ENCODE measurements at regions not wholly inside any gene's neighbourhood (a gene's known extent, or its start where the extent isn't known, plus 50 kb on each side); places are given as distances from the start of the nearest gene placed in this dataset.

DNA sequence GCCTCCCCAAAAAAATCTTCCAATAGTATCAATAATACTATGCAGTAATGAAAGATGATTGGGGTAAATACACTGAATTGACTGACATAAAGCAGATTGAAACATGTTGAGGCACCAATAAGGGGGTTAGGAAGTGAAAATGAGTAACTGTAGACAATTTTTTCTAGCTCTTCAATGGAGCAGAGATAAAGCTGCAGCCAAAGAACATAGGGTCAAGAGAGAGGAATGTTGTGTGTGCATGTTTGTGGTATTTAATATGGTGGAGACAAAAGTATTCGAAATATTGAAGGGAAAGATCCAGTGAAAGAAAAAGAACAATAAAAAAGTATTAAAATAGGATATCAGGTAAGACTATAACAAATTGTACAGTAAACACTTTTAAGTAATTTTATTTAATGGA lies 450.0 kb upstream of the CCDC179 start:
- TF ChIP-seq, protein P1, sequence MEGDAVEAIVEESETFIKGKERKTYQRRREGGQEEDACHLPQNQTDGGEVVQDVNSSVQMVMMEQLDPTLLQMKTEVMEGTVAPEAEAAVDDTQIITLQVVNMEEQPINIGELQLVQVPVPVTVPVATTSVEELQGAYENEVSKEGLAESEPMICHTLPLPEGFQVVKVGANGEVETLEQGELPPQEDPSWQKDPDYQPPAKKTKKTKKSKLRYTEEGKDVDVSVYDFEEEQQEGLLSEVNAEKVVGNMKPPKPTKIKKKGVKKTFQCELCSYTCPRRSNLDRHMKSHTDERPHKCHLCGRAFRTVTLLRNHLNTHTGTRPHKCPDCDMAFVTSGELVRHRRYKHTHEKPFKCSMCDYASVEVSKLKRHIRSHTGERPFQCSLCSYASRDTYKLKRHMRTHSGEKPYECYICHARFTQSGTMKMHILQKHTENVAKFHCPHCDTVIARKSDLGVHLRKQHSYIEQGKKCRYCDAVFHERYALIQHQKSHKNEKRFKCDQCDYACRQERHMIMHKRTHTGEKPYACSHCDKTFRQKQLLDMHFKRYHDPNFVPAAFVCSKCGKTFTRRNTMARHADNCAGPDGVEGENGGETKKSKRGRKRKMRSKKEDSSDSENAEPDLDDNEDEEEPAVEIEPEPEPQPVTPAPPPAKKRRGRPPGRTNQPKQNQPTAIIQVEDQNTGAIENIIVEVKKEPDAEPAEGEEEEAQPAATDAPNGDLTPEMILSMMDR (IDR thresholded peaks at IDR 0.05) = no peak
- no peak for TF ChIP-seq POLR2A (IDR thresholded peaks at IDR 0.05)

Data from esophagus squamous epithelium (tissue), 4 donors.